NT2/D1 (cell line): ENCODE measurements at regions not wholly inside any gene's neighbourhood (a gene's known extent, or its start where the extent isn't known, plus 50 kb on each side); places are given as distances from the start of the nearest gene placed in this dataset.

Experiments
- DNase-seq: peaks from one replicate; pipeline ENCODE4 v3.0.0-alpha.2; 2011; ENCODE audit warnings: low read depth, low spot score
- H3K27me3 ChIP-seq: 2 replicates; pipeline ENCODE4 v1.6.0; 2011; ENCODE audit warnings: mild to moderate bottlenecking; ENCODE audit not compliant: insufficient read length, insufficient read depth
- H3K36me3 ChIP-seq: 2 replicates; pipeline ENCODE4 v1.6.1; 2011; ENCODE audit warnings: mild to moderate bottlenecking, low read length, mixed read lengths; ENCODE audit not compliant: insufficient read depth, insufficient read length
- H3K4me1 ChIP-seq: 2 replicates; pipeline ENCODE4 v1.5.1; 2011; ENCODE audit not compliant: insufficient read depth, insufficient read length
- H3K4me3 ChIP-seq: 2 replicates; pipeline ENCODE4 v1.5.1; 2011; ENCODE audit warnings: low read depth; ENCODE audit not compliant: insufficient read length
- H3K9ac ChIP-seq: 2 replicates; pipeline ENCODE4 v1.6.0; 2011; ENCODE audit warnings: low read depth; ENCODE audit not compliant: insufficient read length
- H3K9me3 ChIP-seq: 2 replicates; pipeline ENCODE4 v1.5.1; 2011; ENCODE audit warnings: mild to moderate bottlenecking, low read length; ENCODE audit not compliant: insufficient read depth
- SUZ12 ChIP-seq: IDR thresholded peaks from 2 replicates; pipeline ENCODE4 v1.6.1; 2011; ENCODE audit not compliant: insufficient read length, insufficient read depth; ENCODE audit errors: extremely low read depth
- YY1 ChIP-seq: IDR thresholded peaks from 2 replicates; pipeline ENCODE4 v1.6.1; 2011; ENCODE audit not compliant: insufficient read length, insufficient read depth
- ZNF274 ChIP-seq: IDR thresholded peaks from 2 replicates; pipeline ENCODE4 v1.6.1; 2011; ENCODE audit warnings: mild to moderate bottlenecking, low read depth, low read length

GRCh38 chr10:108836362-108836761, 1086.9 kb downstream of the XPNPEP1 start:
- Histone ChIP-seq H3K4me3 (no peak overlapping the region), H3K9ac (no peak overlapping the region), H3K27me3 (no peaks in the 10 kb centered on the region), H3K4me1 (no peaks in the 10 kb centered on the region), H3K36me3 (no peaks in the 10 kb centered on the region), H3K9me3 (no peaks in the 10 kb centered on the region)
- no peak for DNase-seq
- TF ChIP-seq YY1: no peak
- TF ChIP-seq SUZ12: no peak
- TF ChIP-seq ZNF274: no peak

GRCh38 chr10:108822026-108822425, 1101.3 kb downstream of the XPNPEP1 start:
- Histone ChIP-seq H3K9me3 (no peaks in the 10 kb centered on the region), H3K27me3 (no peaks in the 10 kb centered on the region), H3K9ac (no peak overlapping the region), H3K4me3 (no peak overlapping the region), H3K4me1 (no peaks in the 10 kb centered on the region), H3K36me3 (no peaks in the 10 kb centered on the region)
- TF ChIP-seq ZNF274 (no peak), YY1 (no peak), SUZ12 (no peak)
- DNase-seq: no peak

- Histone ChIP-seq H3K9me3 (no peaks in the 10 kb centered on the region), H3K9ac (no peak overlapping the region), H3K4me3 (no peak overlapping the region), H3K4me1 (no peaks in the 10 kb centered on the region), H3K36me3 (no peaks in the 10 kb centered on the region), H3K27me3 (no peaks in the 10 kb centered on the region)
- no peak for DNase-seq
- TF ChIP-seq ZNF274 (no peak), SUZ12 (no peak)
These were observed 1104.0 kb downstream of the XPNPEP1 start for GRCh38 chr10:108819302-108819701.

- no peak for TF ChIP-seq ZNF274
- TF ChIP-seq YY1: no peak
- TF ChIP-seq SUZ12: no peak
- Histone ChIP-seq H3K4me1 (no peaks in the 10 kb centered on the region), H3K36me3 (no peaks in the 10 kb centered on the region), H3K9me3 (no peaks in the 10 kb centered on the region), H3K27me3 (no peaks in the 10 kb centered on the region), H3K9ac (no peak overlapping the region), H3K4me3 (no peak overlapping the region)
- no peak for DNase-seq
These were observed 1105.7 kb downstream of the XPNPEP1 start for GRCh38 chr10:108817584-108817983.

GRCh38 chr10:108817135-108817534, 1106.2 kb downstream of the XPNPEP1 start:
- H3K4me1 ChIP-seq: no peaks in the 10 kb centered on the region
- no peaks in the 10 kb centered on the region for H3K36me3 ChIP-seq
- H3K4me3 ChIP-seq: no peak overlapping the region
- no peak overlapping the region for H3K9ac ChIP-seq
- DNase-seq: no peak
- no peaks in the 10 kb centered on the region for H3K27me3 ChIP-seq
- TF ChIP-seq SUZ12 (no peak), YY1 (no peak), ZNF274 (no peak)
- no peaks in the 10 kb centered on the region for H3K9me3 ChIP-seq

GRCh38 chr10:108812906-108813305, 1110.4 kb downstream of the XPNPEP1 start:
- Histone ChIP-seq H3K4me3 (no peak overlapping the region), H3K9me3 (no peaks in the 10 kb centered on the region), H3K9ac (no peak overlapping the region), H3K4me1 (no peaks in the 10 kb centered on the region), H3K36me3 (no peaks in the 10 kb centered on the region), H3K27me3 (no peaks in the 10 kb centered on the region)
- DNase-seq: no peak
- no peak for TF ChIP-seq SUZ12
- TF ChIP-seq ZNF274: no peak
- TF ChIP-seq YY1: no peak

GRCh38 chr10:108812296-108812695, 1111.0 kb downstream of the XPNPEP1 start:
- H3K4me3 ChIP-seq: no peak overlapping the region
- no peaks in the 10 kb centered on the region for H3K36me3 ChIP-seq
- no peaks in the 10 kb centered on the region for H3K9me3 ChIP-seq
- TF ChIP-seq SUZ12: no peak
- TF ChIP-seq ZNF274: no peak
- no peak for TF ChIP-seq YY1
- no peaks in the 10 kb centered on the region for H3K27me3 ChIP-seq
- no peaks in the 10 kb centered on the region for H3K4me1 ChIP-seq
- no peak overlapping the region for H3K9ac ChIP-seq
- DNase-seq: no peak

- no peak overlapping the region for H3K4me3 ChIP-seq
- no peaks in the 10 kb centered on the region for H3K9me3 ChIP-seq
- no peak for DNase-seq
- H3K36me3 ChIP-seq: no peaks in the 10 kb centered on the region
- no peaks in the 10 kb centered on the region for H3K4me1 ChIP-seq
- no peaks in the 10 kb centered on the region for H3K27me3 ChIP-seq
- H3K9ac ChIP-seq: no peak overlapping the region
- no peak for TF ChIP-seq YY1
- no peak for TF ChIP-seq SUZ12
These were observed 1115.1 kb downstream of the XPNPEP1 start for GRCh38 chr10:108808228-108808627.
